ENCODE measurements at regions not wholly inside any gene's neighbourhood (a gene's known extent, or its start where the extent isn't known, plus 50 kb on each side); places are given as distances from the start of the nearest gene placed in this dataset.

DNA sequence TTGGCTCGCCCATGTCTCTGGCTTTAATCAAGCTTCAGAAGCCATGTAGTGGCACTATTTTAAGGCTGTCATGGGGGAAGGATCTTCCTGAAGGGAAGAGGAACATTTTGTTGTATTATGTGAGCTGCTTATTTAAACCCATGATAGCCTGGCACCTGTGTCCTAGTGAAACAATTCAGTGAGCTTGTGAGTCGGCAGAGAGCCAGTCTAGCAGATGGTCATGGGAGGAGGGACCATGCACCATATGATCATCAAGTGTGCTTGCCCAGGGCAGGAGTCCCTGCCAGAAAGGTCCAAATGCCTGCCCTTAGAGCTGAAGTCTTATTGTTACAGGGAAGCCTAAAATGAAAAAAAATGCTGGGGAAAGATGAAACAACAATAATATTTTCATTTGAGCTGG, 132.9 kb downstream of the PRDM13 start:
- intact Hi-C loops (cut with micrococcal nuclease) = no loop called here
- POLR2A ChIA-PET = no interaction called here
- no peak overlapping the region for H3K4me2 ChIP-seq (ENCODE audit: low read length)

DNA sequence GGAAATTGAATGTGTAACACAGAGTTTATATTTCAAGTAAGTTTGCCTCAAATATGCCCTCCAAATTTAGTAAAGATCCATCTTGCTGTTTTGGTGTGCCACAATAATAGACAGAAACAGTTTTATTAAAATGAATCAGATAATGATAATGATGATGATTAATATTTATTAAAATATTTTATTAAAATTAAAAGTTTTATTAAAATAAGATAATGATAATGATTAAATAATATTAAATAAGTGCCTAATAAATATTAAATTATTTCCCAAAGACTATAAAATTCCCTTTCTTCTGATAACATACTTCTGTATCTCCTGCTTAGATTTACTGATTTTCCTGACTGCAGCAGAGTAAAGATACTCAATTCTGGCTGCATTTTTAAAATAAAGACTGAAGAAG, 134.5 kb downstream of the PRDM13 start:
- H3K9me3 ChIP-seq (ENCODE audit: control insufficient read depth in 1 of 2, insufficient read depth in 1 of 2, low read depth in 1 of 2, low read length in 2 of 2) = no peaks in the 10 kb centered on the region
- DNase-seq (ENCODE audit: low read depth, low spot score) = no peak
- ChIA-PET RAD21 (ENCODE audit: low non-redundant PET in 1 of 2, low total read pairs in 2 of 2, uncharacterized antibody in 2 of 2, unreplicated experiment in 2 of 2) (no interaction called here), CTCF (no interaction called here), POLR2A (no interaction called here)
- no peaks in the 10 kb centered on the region for H3K79me2 ChIP-seq (ENCODE audit: insufficient read depth, low read length)
- no peak overlapping the region for H3K4me3 ChIP-seq (replicated peaks in 1 of 2; ENCODE audit: low read depth in 1 of 2, low read length in 2 of 2)
- no peak overlapping the region for H3K9ac ChIP-seq (ENCODE audit: low read length)
- H3K9me2 ChIP-seq (ENCODE audit: insufficient read depth) = no peaks in the 10 kb centered on the region; the same call in 1 of the 2 replicates
- ATAC-seq = no peak
- no peaks in the 10 kb centered on the region for H3K27me3 ChIP-seq (ENCODE audit: insufficient read depth, low read length)
- H3K4me1 ChIP-seq (ENCODE audit: control insufficient read depth in 1 of 2, insufficient read depth in 2 of 2, low read length in 2 of 2) = peaks cover 0 to 7% of the 10 kb centered on the region in 2 experiments; a peak in 2 of 4 replicates
- H3K27ac ChIP-seq (ENCODE audit: low read depth, low read length) = no peak overlapping the region
- no peak overlapping the region for H2AFZ ChIP-seq (ENCODE audit: low read depth, low read length, poor library complexity, severe bottlenecking)
- intact Hi-C loops (cut with micrococcal nuclease) = no loop called here
- H4K20me1 ChIP-seq (ENCODE audit: insufficient read depth) = no peaks in the 10 kb centered on the region
- BruUV-seq (replicated peaks) = no TSS peak
- no peaks in the 10 kb centered on the region for H3K36me3 ChIP-seq (ENCODE audit: control insufficient read depth in 1 of 2, insufficient read depth in 2 of 2, low read length in 2 of 2)
- no peak overlapping the region for H3K4me2 ChIP-seq (ENCODE audit: low read length)
- no peak for TF ChIP-seq EGR1 (IDR thresholded peaks at IDR 0.05; ENCODE audit: low read depth)
- TF ChIP-seq FOSL1 (IDR thresholded peaks at IDR 0.05; ENCODE audit: low read depth) = no peak
- no peak for TF ChIP-seq SP1 (IDR thresholded peaks at IDR 0.05; ENCODE audit: low read depth)
- no peak for TF ChIP-seq TCF7L2 (IDR thresholded peaks at IDR 0.05; ENCODE audit: borderline replicate concordance, extremely low read depth, insufficient read depth, insufficient read length)
- TF ChIP-seq, protein P1, sequence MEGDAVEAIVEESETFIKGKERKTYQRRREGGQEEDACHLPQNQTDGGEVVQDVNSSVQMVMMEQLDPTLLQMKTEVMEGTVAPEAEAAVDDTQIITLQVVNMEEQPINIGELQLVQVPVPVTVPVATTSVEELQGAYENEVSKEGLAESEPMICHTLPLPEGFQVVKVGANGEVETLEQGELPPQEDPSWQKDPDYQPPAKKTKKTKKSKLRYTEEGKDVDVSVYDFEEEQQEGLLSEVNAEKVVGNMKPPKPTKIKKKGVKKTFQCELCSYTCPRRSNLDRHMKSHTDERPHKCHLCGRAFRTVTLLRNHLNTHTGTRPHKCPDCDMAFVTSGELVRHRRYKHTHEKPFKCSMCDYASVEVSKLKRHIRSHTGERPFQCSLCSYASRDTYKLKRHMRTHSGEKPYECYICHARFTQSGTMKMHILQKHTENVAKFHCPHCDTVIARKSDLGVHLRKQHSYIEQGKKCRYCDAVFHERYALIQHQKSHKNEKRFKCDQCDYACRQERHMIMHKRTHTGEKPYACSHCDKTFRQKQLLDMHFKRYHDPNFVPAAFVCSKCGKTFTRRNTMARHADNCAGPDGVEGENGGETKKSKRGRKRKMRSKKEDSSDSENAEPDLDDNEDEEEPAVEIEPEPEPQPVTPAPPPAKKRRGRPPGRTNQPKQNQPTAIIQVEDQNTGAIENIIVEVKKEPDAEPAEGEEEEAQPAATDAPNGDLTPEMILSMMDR (IDR thresholded peaks at IDR 0.05 in 2 of 3, conservative IDR thresholded peaks at IDR 0.05 in 1 of 3; ENCODE audit: borderline replicate concordance in 1 of 3, insufficient read depth in 1 of 3, low read depth in 2 of 3, low read length in 2 of 3) = no peak
- TF ChIP-seq POLR2A (IDR thresholded peaks at IDR 0.05; ENCODE audit: borderline replicate concordance, extremely low read depth, insufficient read depth, insufficient read length) = no peak
- TF ChIP-seq POLR2AphosphoS5 (IDR thresholded peaks at IDR 0.05; ENCODE audit: low read depth, low read length) = no peak
- TF ChIP-seq EZH2phosphoT487 (IDR thresholded peaks at IDR 0.05; ENCODE audit: borderline replicate concordance) = no peak
- no peak for TF ChIP-seq ZNF274 (IDR thresholded peaks at IDR 0.05; ENCODE audit: low read depth, low read length)
- TF ChIP-seq, protein P2, sequence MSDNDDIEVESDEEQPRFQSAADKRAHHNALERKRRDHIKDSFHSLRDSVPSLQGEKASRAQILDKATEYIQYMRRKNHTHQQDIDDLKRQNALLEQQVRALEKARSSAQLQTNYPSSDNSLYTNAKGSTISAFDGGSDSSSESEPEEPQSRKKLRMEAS (IDR thresholded peaks at IDR 0.05) = no peak
- TF ChIP-seq CBX3 (IDR thresholded peaks at IDR 0.05; ENCODE audit: low read depth) = no peak

More for the DNA sequence above, 132.9 kb downstream of the PRDM13 start:
- H3K4me1 ChIP-seq (ENCODE audit: control insufficient read depth in 1 of 2, insufficient read depth in 2 of 2, low read length in 2 of 2) = no peaks in the 10 kb centered on the region
- no TSS peak for BruUV-seq (replicated peaks)
- ATAC-seq = no peak
- ChIA-PET CTCF (no interaction called here), RAD21 (ENCODE audit: low non-redundant PET in 1 of 2, low total read pairs in 2 of 2, uncharacterized antibody in 2 of 2, unreplicated experiment in 2 of 2) (no interaction called here)
- H3K9me3 ChIP-seq (ENCODE audit: control insufficient read depth in 1 of 2, insufficient read depth in 1 of 2, low read depth in 1 of 2, low read length in 2 of 2) = no peaks in the 10 kb centered on the region
- H3K36me3 ChIP-seq (ENCODE audit: control insufficient read depth in 1 of 2, insufficient read depth in 2 of 2, low read length in 2 of 2) = no peaks in the 10 kb centered on the region
- DNase-seq (ENCODE audit: low read depth, low spot score) = no peak
- no peaks in the 10 kb centered on the region; the same call in 1 of the 2 replicates for H3K9me2 ChIP-seq (ENCODE audit: insufficient read depth)
- H3K27me3 ChIP-seq (ENCODE audit: insufficient read depth, low read length) = no peaks in the 10 kb centered on the region
- no peak overlapping the region for H2AFZ ChIP-seq (ENCODE audit: low read depth, low read length, poor library complexity, severe bottlenecking)
- no peak overlapping the region for H3K9ac ChIP-seq (ENCODE audit: low read length)
- H3K79me2 ChIP-seq (ENCODE audit: insufficient read depth, low read length) = no peaks in the 10 kb centered on the region
- no peak overlapping the region for H3K27ac ChIP-seq (ENCODE audit: low read depth, low read length)
- H4K20me1 ChIP-seq (ENCODE audit: insufficient read depth) = no peaks in the 10 kb centered on the region
- no peak overlapping the region for H3K4me3 ChIP-seq (replicated peaks in 1 of 2; ENCODE audit: low read depth in 1 of 2, low read length in 2 of 2)
- no peak for TF ChIP-seq EZH2 (IDR thresholded peaks at IDR 0.05)
- TF ChIP-seq, protein P3, sequence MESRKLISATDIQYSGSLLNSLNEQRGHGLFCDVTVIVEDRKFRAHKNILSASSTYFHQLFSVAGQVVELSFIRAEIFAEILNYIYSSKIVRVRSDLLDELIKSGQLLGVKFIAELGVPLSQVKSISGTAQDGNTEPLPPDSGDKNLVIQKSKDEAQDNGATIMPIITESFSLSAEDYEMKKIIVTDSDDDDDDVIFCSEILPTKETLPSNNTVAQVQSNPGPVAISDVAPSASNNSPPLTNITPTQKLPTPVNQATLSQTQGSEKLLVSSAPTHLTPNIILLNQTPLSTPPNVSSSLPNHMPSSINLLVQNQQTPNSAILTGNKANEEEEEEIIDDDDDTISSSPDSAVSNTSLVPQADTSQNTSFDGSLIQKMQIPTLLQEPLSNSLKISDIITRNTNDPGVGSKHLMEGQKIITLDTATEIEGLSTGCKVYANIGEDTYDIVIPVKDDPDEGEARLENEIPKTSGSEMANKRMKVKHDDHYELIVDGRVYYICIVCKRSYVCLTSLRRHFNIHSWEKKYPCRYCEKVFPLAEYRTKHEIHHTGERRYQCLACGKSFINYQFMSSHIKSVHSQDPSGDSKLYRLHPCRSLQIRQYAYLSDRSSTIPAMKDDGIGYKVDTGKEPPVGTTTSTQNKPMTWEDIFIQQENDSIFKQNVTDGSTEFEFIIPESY (IDR thresholded peaks at IDR 0.05; ENCODE audit: extremely low read depth, insufficient replicate concordance, low read length) = no peak
- no peak for TF ChIP-seq POLR2AphosphoS5 (IDR thresholded peaks at IDR 0.05; ENCODE audit: low read depth, low read length)
- TF ChIP-seq ZFX (IDR thresholded peaks at IDR 0.05) = no peak
- no peak for TF ChIP-seq RAD21 (IDR thresholded peaks at IDR 0.05; ENCODE audit: low read depth)
- TF ChIP-seq ZNF274 (IDR thresholded peaks at IDR 0.05; ENCODE audit: low read depth, low read length) = no peak
- no peak for TF ChIP-seq EZH2phosphoT487 (IDR thresholded peaks at IDR 0.05; ENCODE audit: borderline replicate concordance)
- TF ChIP-seq JUND (IDR thresholded peaks at IDR 0.05) = no peak
- TF ChIP-seq SIN3A (IDR thresholded peaks at IDR 0.05; ENCODE audit: low read depth) = no peak
- no peak for TF ChIP-seq ELF1 (IDR thresholded peaks at IDR 0.05; ENCODE audit: borderline replicate concordance, low read depth)
- TF ChIP-seq, protein P2 (IDR thresholded peaks at IDR 0.05) = no peak
- no peak for TF ChIP-seq TCF7L2 (IDR thresholded peaks at IDR 0.05; ENCODE audit: borderline replicate concordance, extremely low read depth, insufficient read depth, insufficient read length)
- TF ChIP-seq YY1 (IDR thresholded peaks at IDR 0.05; ENCODE audit: extremely low read depth, insufficient replicate concordance, low read depth, low read length) = no peak

Measured in HCT116 (cell line).